Vagina (tissue), 2 donors: ENCODE measurements at regions not wholly inside any gene's neighbourhood (a gene's known extent, or its start where the extent isn't known, plus 50 kb on each side); places are given as distances from the start of the nearest gene placed in this dataset.

ENCODE experiments used
- POLR2A ChIP-seq, 2 donors: fragments of 450-650 bp; IDR thresholded peaks; one replicate each; pipeline ENCODE4 v1.6.1; 2017; ENCODE audit warnings: antibody characterized with exemption in 2 of 2, mild to moderate bottlenecking in 2 of 2, moderate library complexity in 2 of 2
- TF ChIP-seq, protein P1 (sequence below), 3 experiments: fragments of 450-650 bp in 2 of 3; fragments of 200-600 bp in 1 of 3; sonication (generic) in 1 of 3; IDR thresholded peaks; one replicate each; pipeline ENCODE4 v1.5.1; 2017 to 2019; ENCODE audit warnings: antibody characterized with exemption in 3 of 3, mild to moderate bottlenecking in 2 of 3, moderate library complexity in 2 of 3

DNA sequence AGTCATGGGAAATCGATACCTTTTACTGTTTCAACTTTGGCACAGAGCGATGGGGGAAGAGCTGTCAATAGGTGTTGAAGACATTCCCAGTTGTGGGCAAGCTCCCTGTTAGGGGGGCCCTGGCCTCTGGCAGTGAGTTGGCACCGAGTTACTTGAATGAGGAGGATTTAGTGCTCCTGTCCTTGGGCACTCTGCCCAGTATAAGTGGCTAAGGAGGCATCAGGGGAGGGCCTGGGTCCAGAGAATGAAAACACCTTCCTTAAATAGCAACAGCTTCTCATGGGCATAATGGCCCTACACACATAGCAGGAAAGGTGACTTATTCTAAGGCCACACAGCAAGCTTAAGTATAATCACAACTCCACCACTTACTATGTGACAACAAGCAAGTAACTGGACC lies 664.4 kb downstream of the PTPRU start:
- TF ChIP-seq, protein P1, sequence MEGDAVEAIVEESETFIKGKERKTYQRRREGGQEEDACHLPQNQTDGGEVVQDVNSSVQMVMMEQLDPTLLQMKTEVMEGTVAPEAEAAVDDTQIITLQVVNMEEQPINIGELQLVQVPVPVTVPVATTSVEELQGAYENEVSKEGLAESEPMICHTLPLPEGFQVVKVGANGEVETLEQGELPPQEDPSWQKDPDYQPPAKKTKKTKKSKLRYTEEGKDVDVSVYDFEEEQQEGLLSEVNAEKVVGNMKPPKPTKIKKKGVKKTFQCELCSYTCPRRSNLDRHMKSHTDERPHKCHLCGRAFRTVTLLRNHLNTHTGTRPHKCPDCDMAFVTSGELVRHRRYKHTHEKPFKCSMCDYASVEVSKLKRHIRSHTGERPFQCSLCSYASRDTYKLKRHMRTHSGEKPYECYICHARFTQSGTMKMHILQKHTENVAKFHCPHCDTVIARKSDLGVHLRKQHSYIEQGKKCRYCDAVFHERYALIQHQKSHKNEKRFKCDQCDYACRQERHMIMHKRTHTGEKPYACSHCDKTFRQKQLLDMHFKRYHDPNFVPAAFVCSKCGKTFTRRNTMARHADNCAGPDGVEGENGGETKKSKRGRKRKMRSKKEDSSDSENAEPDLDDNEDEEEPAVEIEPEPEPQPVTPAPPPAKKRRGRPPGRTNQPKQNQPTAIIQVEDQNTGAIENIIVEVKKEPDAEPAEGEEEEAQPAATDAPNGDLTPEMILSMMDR (IDR thresholded peaks at IDR 0.05) = no peak
- TF ChIP-seq POLR2A (IDR thresholded peaks at IDR 0.05) = no peak
